GM12878 (cell line): ENCODE measurements at regions not wholly inside any gene's neighbourhood (a gene's known extent, or its start where the extent isn't known, plus 50 kb on each side); places are given as distances from the start of the nearest gene placed in this dataset.

Source experiments
- ATAC-seq: fragments of 200-7000 bp; cut with Tn5 transposase; 3 replicates; pipeline ENCODE4 v1.9.1; 2020; ENCODE audit warnings: mild to moderate bottlenecking, moderate library complexity
- BruUV-seq: library from RNA; stranded (reverse); fragments of 400-500 nt; replicated peaks from 2 replicates; lab custom pipeline; 2021; lab: Mats Ljungman, UMichigan
- CTCF ChIA-PET: fragments of 300-600 bp; sonication (Branson Sonifier 250); formaldehyde crosslinking; extraction: SDS; loops from one replicate; lab custom pipeline; 2021; ENCODE audit warnings: inconsistent platforms; lab: Yijun Ruan, JAX
- POLR2A ChIA-PET: fragments of 350-600 bp; formaldehyde crosslinking; extraction: SDS; loops from one replicate; lab custom pipeline; 2021; ENCODE audit warnings: inconsistent platforms; lab: Charles Lee
- RAD21 ChIA-PET: fragments of 300-600 bp; sonication (Branson Sonifier 250); formaldehyde crosslinking; loops from one replicate; lab custom pipeline; 2023; ENCODE audit warnings: antibody characterized with exemption; ENCODE audit not compliant: unreplicated experiment; lab: Charles Lee
- SMC1A ChIA-PET: fragments of 300-600 bp; sonication (Branson Sonifier 250); formaldehyde crosslinking; loops from one replicate; lab custom pipeline; 2023; ENCODE audit not compliant: unreplicated experiment, uncharacterized antibody; lab: Charles Lee
- DNase-seq: peaks from one replicate; pipeline ENCODE4 v3.0.0-alpha.2; 2011; ENCODE audit warnings: low read depth, low spot score
- FAIRE-seq: peaks from 3 replicates; lab custom pipeline; 2011; peaks lifted over from hg19 to GRCh38; lab: Jason Lieb, UNC
- H2AFZ ChIP-seq: 2 replicates; pipeline ENCODE4 v1.6.0; 2011; ENCODE audit warnings: low read depth, low read length, control low read depth; ENCODE audit not compliant: control insufficient read depth
- H3K27ac ChIP-seq: 2 replicates; pipeline ENCODE4 v1.5.1; 2011; ENCODE audit warnings: control low read depth; ENCODE audit not compliant: control insufficient read depth, insufficient read depth
- H3K27me3 ChIP-seq, 2 experiments: replicated peaks in 1 of 2; 2 replicates each; pipeline versions ENCODE4 v1.6.0 to v1.6.1; 2011; ENCODE audit warnings: low read length in 1 of 2; ENCODE audit not compliant: control insufficient read depth in 2 of 2, insufficient read depth in 2 of 2
- H3K36me3 ChIP-seq, 2 experiments: 2 replicates each; pipeline ENCODE4 v1.5.1; 2011; ENCODE audit warnings: low read length in 1 of 2; ENCODE audit not compliant: control insufficient read depth in 2 of 2, insufficient read depth in 2 of 2
- H3K4me1 ChIP-seq: 2 replicates; pipeline ENCODE4 v1.6.1; 2011; ENCODE audit warnings: mild to moderate bottlenecking, low read length, moderate library complexity, mixed read lengths; ENCODE audit not compliant: control insufficient read depth, insufficient read depth
- H3K4me2 ChIP-seq: 2 replicates; pipeline ENCODE4 v1.6.0; 2011; ENCODE audit warnings: control low read depth; ENCODE audit not compliant: control insufficient read depth, insufficient read depth
- H3K4me3 ChIP-seq: fragments of 200-600 bp; sonication (generic); 2 replicates; pipeline ENCODE4 v1.5.1; 2016
- H3K79me2 ChIP-seq: 2 replicates; pipeline ENCODE4 v1.6.0; 2011; ENCODE audit warnings: low read length; ENCODE audit not compliant: control insufficient read depth, insufficient read depth
- H3K9ac ChIP-seq: 2 replicates; pipeline ENCODE4 v1.8.0; 2011; ENCODE audit warnings: low read length, control low read depth, mixed read lengths; ENCODE audit not compliant: control insufficient read depth, insufficient read depth
- H3K9me3 ChIP-seq: replicated peaks from 3 replicates; pipeline ENCODE4 v1.5.1; 2011; ENCODE audit warnings: mild to moderate bottlenecking, low read length; ENCODE audit not compliant: control insufficient read depth, insufficient read depth
- H4K20me1 ChIP-seq: 2 replicates; pipeline ENCODE4 v1.6.0; 2011; ENCODE audit not compliant: control insufficient read depth, insufficient read depth
- ASH2L ChIP-seq: fragments of 300-600, 200-600 bp; sonication (generic); IDR thresholded peaks from 2 replicates; pipeline ENCODE4 v1.6.1; 2017; ENCODE audit warnings: low read depth, mild to moderate bottlenecking, borderline replicate concordance
- CHD1 ChIP-seq: IDR thresholded peaks from 2 replicates; pipeline ENCODE4 v1.6.1; 2012; ENCODE audit warnings: low read depth, low read length, improper control_type of control experiment
- JUND ChIP-seq: IDR thresholded peaks from 2 replicates; pipeline ENCODE4 v1.6.1; 2012; ENCODE audit warnings: low read depth, mild to moderate bottlenecking, low read length, improper control_type of control experiment, moderate library complexity
- NR2C2 ChIP-seq: IDR thresholded peaks from 2 replicates; pipeline ENCODE4 v1.6.1; 2011; ENCODE audit warnings: borderline replicate concordance, low read depth; ENCODE audit not compliant: control insufficient read depth, insufficient read length
- WGBS: methylation state at CpG from one replicate; pipeline ENCODE4 v1.1.6; 2016; ENCODE audit warnings: low lambda C conversion rate; ENCODE audit not compliant: insufficient replicate concordance, insufficient coverage; ENCODE audit errors: missing lambda C conversion rate; 5-methylcytosine and 5-hydroxymethylcytosine counted together
- in situ Hi-C: fragments of 300-500 bp; cut with MboI; formaldehyde crosslinking; loops from 9 replicates; pipeline ENCODE4 v1.14.3; 2018; ENCODE audit warnings: mixed read lengths
- intact Hi-C: fragments of 100-400 bp; cut with micrococcal nuclease; formaldehyde crosslinking; loops from one replicate; pipeline ENCODE4 v1.14.2; 2022; ENCODE audit not compliant: unreplicated experiment
- TF ChIP-seq, protein P1 (sequence below): fragments of 450-650 bp; IDR thresholded peaks from 2 replicates; pipeline ENCODE4 v1.6.1; 2018; ENCODE audit warnings: borderline replicate concordance, mild to moderate bottlenecking; ENCODE audit not compliant: partially characterized antibody

DNA sequence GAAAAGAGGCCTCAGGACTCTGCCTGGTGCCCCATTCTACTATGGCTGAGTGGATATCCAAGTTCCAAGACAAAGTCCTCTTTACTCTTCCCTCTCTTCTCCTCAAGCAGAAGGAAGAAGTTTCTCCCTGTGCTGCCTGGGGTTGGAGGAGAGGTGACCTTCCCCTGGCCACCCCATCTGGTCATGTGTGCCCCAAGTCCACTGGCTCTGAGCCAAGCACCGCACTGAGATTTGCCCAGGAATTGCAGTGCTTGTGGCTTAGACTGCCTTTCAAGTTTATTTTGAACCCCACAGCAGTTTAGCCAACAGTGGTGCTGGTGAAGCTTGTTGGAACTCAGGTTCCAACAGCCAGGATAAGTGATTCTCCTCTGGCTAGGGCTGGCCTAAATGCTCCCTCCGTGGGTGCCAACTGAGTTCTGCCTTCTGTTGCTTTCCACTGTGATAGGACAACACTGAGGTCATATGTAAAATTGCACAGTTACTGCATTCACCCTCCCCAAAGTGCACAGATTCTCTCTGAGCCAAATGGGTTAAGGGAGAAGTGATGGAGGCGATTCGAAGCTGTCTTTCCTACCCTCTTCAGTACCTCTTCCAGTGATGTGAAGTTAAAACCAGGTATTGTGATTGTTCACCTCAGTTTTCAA is 69.9 kb downstream of the TMCO5A start:
- ATAC-seq (no peak), FAIRE-seq (no peak), DNase-seq (no peak)
- in situ Hi-C loops = no loop called here
- H3K4me2 ChIP-seq = no peak overlapping the region
- WGBS = 39% methylated on average over 4 of the region's 4 CpGs
- no TSS peak for BruUV-seq
- H3K9me3 ChIP-seq = no peaks in the 10 kb centered on the region; the same call in 2 of the 3 replicates
- no peak for TF ChIP-seq JUND
- TF ChIP-seq NR2C2 = no peak
- no peak for TF ChIP-seq CHD1
- TF ChIP-seq ASH2L = no peak
- TF ChIP-seq, protein P1, sequence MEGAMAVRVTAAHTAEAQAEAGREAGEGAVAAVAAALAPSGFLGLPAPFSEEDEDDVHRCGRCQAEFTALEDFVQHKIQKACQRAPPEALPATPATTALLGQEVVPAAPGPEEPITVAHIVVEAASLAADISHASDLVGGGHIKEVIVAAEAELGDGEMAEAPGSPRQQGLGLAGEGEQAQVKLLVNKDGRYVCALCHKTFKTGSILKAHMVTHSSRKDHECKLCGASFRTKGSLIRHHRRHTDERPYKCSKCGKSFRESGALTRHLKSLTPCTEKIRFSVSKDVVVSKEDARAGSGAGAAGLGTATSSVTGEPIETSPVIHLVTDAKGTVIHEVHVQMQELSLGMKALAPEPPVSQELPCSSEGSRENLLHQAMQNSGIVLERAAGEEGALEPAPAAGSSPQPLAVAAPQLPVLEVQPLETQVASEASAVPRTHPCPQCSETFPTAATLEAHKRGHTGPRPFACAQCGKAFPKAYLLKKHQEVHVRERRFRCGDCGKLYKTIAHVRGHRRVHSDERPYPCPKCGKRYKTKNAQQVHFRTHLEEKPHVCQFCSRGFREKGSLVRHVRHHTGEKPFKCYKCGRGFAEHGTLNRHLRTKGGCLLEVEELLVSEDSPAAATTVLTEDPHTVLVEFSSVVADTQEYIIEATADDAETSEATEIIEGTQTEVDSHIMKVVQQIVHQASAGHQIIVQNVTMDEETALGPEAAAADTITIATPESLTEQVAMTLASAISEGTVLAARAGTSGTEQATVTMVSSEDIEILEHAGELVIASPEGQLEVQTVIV = no peak
- H3K4me3 ChIP-seq = no peak overlapping the region
- no peak overlapping the region for H3K27ac ChIP-seq
- ChIA-PET CTCF (interaction anchor here (0.6 to 6.8 kb wide), 12 partner anchors 8 to 436 kb away, joined by 3 to 109 read pairs (median 4); no protein-coding TSS in a partner anchor), RAD21 (interaction anchor here (0.5 to 2.9 kb wide), 6 partner anchors 9 to 384 kb away, joined by 3 to 15 read pairs (median 6); no protein-coding TSS in a partner anchor), SMC1A (interaction anchor here (0.8 to 6.2 kb wide), 14 partner anchors 9 to 385 kb away, joined by 3 to 76 read pairs (median 5); no protein-coding TSS in a partner anchor), POLR2A (interaction anchor here (0.6 kb wide), 1 partner anchor 343 kb away, joined by 5 read pairs; no protein-coding TSS in a partner anchor)
- no peak overlapping the region for H2AFZ ChIP-seq
- H3K79me2 ChIP-seq = no peaks in the 10 kb centered on the region
- H3K36me3 ChIP-seq = no peaks in the 10 kb centered on the region
- no peaks in the 10 kb centered on the region for H3K27me3 ChIP-seq
- no peaks in the 10 kb centered on the region for H4K20me1 ChIP-seq
- intact Hi-C loops = loop anchor here (5.0 to 10.0 kb wide), 2 partner anchors 170 to 248 kb away; partner anchors contain the start of gene SPRED1
- H3K4me1 ChIP-seq = no peaks in the 10 kb centered on the region
- no peak overlapping the region for H3K9ac ChIP-seq
